ENCODE measurements at regions not wholly inside any gene's neighbourhood (a gene's known extent, or its start where the extent isn't known, plus 50 kb on each side); places are given as distances from the start of the nearest gene placed in this dataset.
A peak's percentile ranks its signal among the peaks of the same experiment; 100 is the strongest.
"Not testable (repeated sequence)": the region's sequence is repeated elsewhere in the genome, so short reads cannot be mapped to it uniquely, and the experiment has no call there.

GRCh38 chr1:144140243-144140642 lies 168.5 kb upstream of the FAM72C start:
- DNase-seq (ENCODE audit: low spot score): not testable (repeated sequence)

- DNase-seq (ENCODE audit: low spot score): not testable (repeated sequence)
Observed at GRCh38 chr1:144105006-144105405, 133.2 kb upstream of the FAM72C start.

- peak; percentile 60 for DNase-seq (ENCODE audit: low spot score)
Observed at GRCh38 chr1:144104000-144104677, 132.4 kb upstream of the FAM72C start.

GRCh38 chr1:144103156-144103880 lies 131.5 kb upstream of the FAM72C start:
- peak; percentile 40 for DNase-seq (ENCODE audit: low spot score)

- DNase-seq (ENCODE audit: low spot score): not testable (repeated sequence)
Observed at GRCh38 chr1:144102046-144102745, 130.4 kb upstream of the FAM72C start.

- peak; percentile 34 for DNase-seq (ENCODE audit: low spot score)
Observed at GRCh38 chr1:144101397-144102045, 129.7 kb upstream of the FAM72C start.

GRCh38 chr1:144077167-144077841 lies 105.5 kb upstream of the FAM72C start:
- peak; percentile 10 for DNase-seq (ENCODE audit: low spot score)

- not testable (repeated sequence) for DNase-seq (ENCODE audit: low spot score)
Observed at GRCh38 chr1:144076646-144077045, 104.9 kb upstream of the FAM72C start.

- not testable (repeated sequence) for DNase-seq (ENCODE audit: low spot score)
Observed at GRCh38 chr1:144070394-144071053, 98.7 kb upstream of the FAM72C start.

GRCh38 chr1:144067042-144067441 lies 95.3 kb upstream of the FAM72C start:
- not testable (repeated sequence) for DNase-seq (ENCODE audit: low spot score)

GRCh38 chr1:144066071-144066813 lies 94.5 kb upstream of the FAM72C start:
- not testable (repeated sequence) for DNase-seq (ENCODE audit: low spot score)

GRCh38 chr1:144065299-144066060 lies 93.7 kb upstream of the FAM72C start:
- DNase-seq (ENCODE audit: low spot score): not testable (repeated sequence)

- DNase-seq (ENCODE audit: low spot score): not testable (repeated sequence)
Observed at GRCh38 chr1:144049365-144049764, 77.6 kb upstream of the FAM72C start.

- not testable (repeated sequence) for DNase-seq (ENCODE audit: low spot score)
Observed at GRCh38 chr1:144046645-144047044, 74.9 kb upstream of the FAM72C start.

- peak; percentile 19 for DNase-seq (ENCODE audit: low spot score)
Observed at GRCh38 chr1:144045751-144046546, 74.2 kb upstream of the FAM72C start.

- DNase-seq (ENCODE audit: low spot score): not testable (repeated sequence)
Observed at GRCh38 chr1:144042251-144042650, 70.5 kb upstream of the FAM72C start.

- DNase-seq (ENCODE audit: low spot score): not testable (repeated sequence)
Observed at GRCh38 chr1:144040293-144040692, 68.5 kb upstream of the FAM72C start.

GRCh38 chr1:144034045-144034444 lies 62.3 kb upstream of the FAM72C start:
- not testable (repeated sequence) for DNase-seq (ENCODE audit: low spot score)
